IMR-90 (cell line): ENCODE measurements at regions not wholly inside any gene's neighbourhood (a gene's known extent, or its start where the extent isn't known, plus 50 kb on each side); places are given as distances from the start of the nearest gene placed in this dataset.

Source experiments
- ATAC-seq: fragments of 200-7000 bp; cut with Tn5 transposase; 2 replicates; pipeline ENCODE4 v1.9.1; 2020; ENCODE audit warnings: low read depth, mild to moderate bottlenecking, moderate library complexity
- BruUV-seq: library from RNA; stranded (reverse); fragments of 400-500 nt; replicated peaks from 2 replicates; lab custom pipeline; 2021; lab: Mats Ljungman, UMichigan
- CTCF ChIA-PET: fragments of 300-600 bp; formaldehyde crosslinking; extraction: SDS; loops from one replicate; lab custom pipeline; 2021; ENCODE audit warnings: antibody characterized with exemption; lab: Yijun Ruan, JAX
- POLR2A ChIA-PET: fragments of 300-600 bp; sonication (Branson Sonifier 250); formaldehyde crosslinking; loops from one replicate; lab custom pipeline; 2022; ENCODE audit warnings: antibody characterized with exemption; ENCODE audit not compliant: unreplicated experiment; lab: Charles Lee
- DNase-seq: peaks from one replicate; pipeline ENCODE4 v3.0.0; 2013
- H2AFZ ChIP-seq: replicated peaks from 2 replicates; pipeline ENCODE3; 2013; ENCODE audit warnings: low read length, mild to moderate bottlenecking; ENCODE audit not compliant: poor library complexity
- H2AK5ac ChIP-seq: 2 replicates; pipeline ENCODE4 v1.6.1; 2013; ENCODE audit warnings: low read depth, low read length, inconsistent platforms
- H2AK9ac ChIP-seq: replicated peaks from 2 replicates; pipeline ENCODE3; 2013; ENCODE audit warnings: mild to moderate bottlenecking, low read depth, low read length, moderate library complexity; ENCODE audit not compliant: poor library complexity
- H2BK120ac ChIP-seq: 2 replicates; pipeline ENCODE4 v1.6.1; 2013; ENCODE audit warnings: low read depth, low read length, inconsistent platforms
- H2BK15ac ChIP-seq: 3 replicates; pipeline ENCODE4 v1.6.1; 2013; ENCODE audit warnings: low read depth, low read length, inconsistent platforms
- H2BK20ac ChIP-seq: 2 replicates; pipeline ENCODE4 v1.6.1; 2013; ENCODE audit warnings: low read depth, mild to moderate bottlenecking, inconsistent platforms, low read length, moderate library complexity
- H2BK5ac ChIP-seq: 2 replicates; pipeline ENCODE4 v1.6.1; 2013; ENCODE audit warnings: mild to moderate bottlenecking, low read depth, low read length, inconsistent platforms; ENCODE audit not compliant: poor library complexity, severe bottlenecking
- H3K14ac ChIP-seq: replicated peaks from 2 replicates; pipeline ENCODE4 v1.6.1; 2013; ENCODE audit warnings: low read depth, low read length, inconsistent platforms
- H3K18ac ChIP-seq: 2 replicates; pipeline ENCODE4 v1.6.1; 2013; ENCODE audit warnings: low read depth, low read length, control low read depth
- H3K23ac ChIP-seq: 2 replicates; pipeline ENCODE4 v1.6.1; 2013; ENCODE audit warnings: low read depth, low read length, inconsistent platforms
- H3K27ac ChIP-seq: 2 replicates; pipeline ENCODE4 v1.5.1; 2013; ENCODE audit warnings: mild to moderate bottlenecking, control low read depth, low read length; ENCODE audit not compliant: insufficient read depth
- H3K27me3 ChIP-seq: 2 replicates; pipeline ENCODE4 v1.6.1; 2013; ENCODE audit warnings: low read length; ENCODE audit not compliant: control insufficient read depth, insufficient read depth
- H3K36me3 ChIP-seq: 2 replicates; pipeline ENCODE4 v1.6.1; 2013; ENCODE audit warnings: low read length, mixed read lengths; ENCODE audit not compliant: control insufficient read depth, insufficient read depth
- H3K4ac ChIP-seq: 2 replicates; pipeline ENCODE4 v1.6.1; 2013; ENCODE audit warnings: low read depth, low read length, inconsistent platforms
- H3K4me1 ChIP-seq: 2 replicates; pipeline ENCODE4 v1.6.1; 2013; ENCODE audit warnings: low read length, mixed read lengths; ENCODE audit not compliant: control insufficient read depth, insufficient read depth
- H3K4me2 ChIP-seq: 2 replicates; pipeline ENCODE4 v1.6.1; 2013; ENCODE audit warnings: low read depth, mild to moderate bottlenecking, control low read depth, low read length, moderate library complexity
- H3K4me3 ChIP-seq: 2 replicates; pipeline ENCODE4 v1.5.1; 2013; ENCODE audit warnings: low read depth, mild to moderate bottlenecking, control low read depth, low read length, moderate library complexity; ENCODE audit not compliant: insufficient read depth
- H3K56ac ChIP-seq: 2 replicates; pipeline ENCODE4 v1.6.1; 2013; ENCODE audit warnings: low read length, inconsistent platforms; ENCODE audit not compliant: insufficient read depth; ENCODE audit errors: extremely low read depth
- H3K79me1 ChIP-seq, 2 experiments: 2 replicates each; pipeline ENCODE4 v1.6.1; 2013; ENCODE audit warnings: low read length in 2 of 2, inconsistent platforms in 1 of 2, low read depth in 1 of 2
- H3K9ac ChIP-seq: 2 replicates; pipeline ENCODE4 v1.6.1; 2013; ENCODE audit warnings: low read depth, low read length, control low read depth
- H3K9me1 ChIP-seq: 2 replicates; pipeline ENCODE4 v1.6.1; 2013; ENCODE audit warnings: low read length, inconsistent platforms; ENCODE audit not compliant: insufficient read depth
- H3K9me3 ChIP-seq: 2 replicates; pipeline ENCODE4 v1.6.1; 2013; ENCODE audit warnings: low read length; ENCODE audit not compliant: control insufficient read depth, insufficient read depth
- H4K20me1 ChIP-seq: 2 replicates; pipeline ENCODE4 v1.6.1; 2013; ENCODE audit warnings: low read length, inconsistent platforms; ENCODE audit not compliant: insufficient read depth
- H4K5ac ChIP-seq: 2 replicates; pipeline ENCODE4 v1.6.1; 2013; ENCODE audit warnings: mild to moderate bottlenecking, low read depth, low read length, control low read depth
- H4K8ac ChIP-seq, 2 experiments: 2 replicates each; pipeline ENCODE4 v1.6.1; 2013; ENCODE audit warnings: low read depth in 2 of 2, low read length in 2 of 2, control low read depth in 1 of 2, inconsistent platforms in 1 of 2
- H4K91ac ChIP-seq: 2 replicates; pipeline ENCODE4 v1.6.1; 2013; ENCODE audit warnings: low read depth, low read length, inconsistent platforms; ENCODE audit not compliant: insufficient read depth
- BHLHE40 ChIP-seq: fragments of 150-350 bp; IDR thresholded peaks from 2 replicates; pipeline ENCODE4 v1.6.1; 2016; ENCODE audit warnings: mild to moderate bottlenecking, low read depth, low read length
- CEBPB ChIP-seq: IDR thresholded peaks from 2 replicates; pipeline ENCODE4 v1.6.1; 2012; ENCODE audit warnings: low read depth, low read length, improper control_type of control experiment
- CHD1 ChIP-seq: IDR thresholded peaks from 2 replicates; pipeline ENCODE4 v1.6.1; 2012; ENCODE audit warnings: low read depth, low read length, improper control_type of control experiment
- CTCF ChIP-seq: conservative IDR thresholded peaks from 2 replicates; pipeline ENCODE4 v1.5.1; 2012; ENCODE audit warnings: mild to moderate bottlenecking, low read depth, low read length, improper control_type of control experiment
- FOS ChIP-seq: fragments of 150-350 bp; IDR thresholded peaks from 2 replicates; pipeline ENCODE4 v1.6.1; 2016; ENCODE audit warnings: low read depth, low read length
- MAFK ChIP-seq: IDR thresholded peaks from 2 replicates; pipeline ENCODE4 v1.6.1; 2012; ENCODE audit warnings: low read depth, low read length, improper control_type of control experiment
- MAZ ChIP-seq: IDR thresholded peaks from 2 replicates; pipeline ENCODE4 v1.6.1; 2012; ENCODE audit warnings: low read depth, mild to moderate bottlenecking, low read length, improper control_type of control experiment, moderate library complexity, borderline replicate concordance
- MXI1 ChIP-seq: IDR thresholded peaks from 2 replicates; pipeline ENCODE4 v1.6.1; 2012; ENCODE audit warnings: low read depth, mild to moderate bottlenecking, low read length, moderate library complexity, borderline replicate concordance
- NFE2L2 ChIP-seq: fragments of 150-350 bp; IDR thresholded peaks from 2 replicates; pipeline ENCODE4 v1.6.1; 2016; ENCODE audit warnings: low read depth, mild to moderate bottlenecking, low read length
- POLR2A ChIP-seq: IDR thresholded peaks from 2 replicates; pipeline ENCODE4 v1.6.1; 2012; ENCODE audit warnings: mild to moderate bottlenecking, low read depth, low read length
- RAD21 ChIP-seq: IDR thresholded peaks from 2 replicates; pipeline ENCODE4 v1.6.1; 2012; ENCODE audit warnings: low read length, improper control_type of control experiment
- RCOR1 ChIP-seq: IDR thresholded peaks from 2 replicates; pipeline ENCODE4 v1.6.1; 2012; ENCODE audit warnings: mild to moderate bottlenecking, low read length, improper control_type of control experiment; ENCODE audit not compliant: insufficient replicate concordance
- RFX5 ChIP-seq: IDR thresholded peaks from 2 replicates; pipeline ENCODE4 v1.8.0; 2012; ENCODE audit warnings: low read depth, mild to moderate bottlenecking, low read length, moderate library complexity
- SMC3 ChIP-seq: fragments of 150-350 bp; IDR thresholded peaks from 2 replicates; pipeline ENCODE4 v1.6.1; 2016; ENCODE audit warnings: low read depth, mild to moderate bottlenecking, antibody characterized with exemption, low read length, moderate library complexity
- USF2 ChIP-seq: fragments of 150-350 bp; IDR thresholded peaks from 2 replicates; pipeline ENCODE4 v1.6.1; 2017; ENCODE audit warnings: mild to moderate bottlenecking, antibody characterized with exemption, low read length, low read depth
- WGBS, 2 experiments: methylation state at CpG; one replicate each; pipeline versions ENCODE4 v1.1.5 to v1.1.7; 2013; ENCODE audit warnings: missing lambda C conversion rate in 2 of 2; ENCODE audit not compliant: insufficient read length in 1 of 2; ENCODE audit errors: extremely low coverage in 2 of 2; 5-methylcytosine and 5-hydroxymethylcytosine counted together
- dilution Hi-C: fragments of 300-500 bp; cut with HindIII; formaldehyde crosslinking; loops from one replicate; pipeline ENCODE4 v1.14.3; 2018; ENCODE audit warnings: low sequenced_read_pairs; ENCODE audit not compliant: unreplicated experiment
- in situ Hi-C: fragments of 300-500 bp; cut with MboI; formaldehyde crosslinking; loops from 3 replicates; pipeline ENCODE4 v1.14.3; 2019; ENCODE audit warnings: low sequenced_read_pairs, inconsistent platforms, mixed read lengths
- intact Hi-C: fragments of 100-400 bp; cut with micrococcal nuclease; formaldehyde crosslinking; loops from 2 replicates; pipeline ENCODE4 v1.10.0; 2022
- TF ChIP-seq, protein P1 (sequence below): fragments of 150-350 bp; IDR thresholded peaks from 2 replicates; pipeline ENCODE4 v1.6.1; 2016; ENCODE audit warnings: low read depth, mild to moderate bottlenecking, low read length, moderate library complexity, borderline replicate concordance

DNA sequence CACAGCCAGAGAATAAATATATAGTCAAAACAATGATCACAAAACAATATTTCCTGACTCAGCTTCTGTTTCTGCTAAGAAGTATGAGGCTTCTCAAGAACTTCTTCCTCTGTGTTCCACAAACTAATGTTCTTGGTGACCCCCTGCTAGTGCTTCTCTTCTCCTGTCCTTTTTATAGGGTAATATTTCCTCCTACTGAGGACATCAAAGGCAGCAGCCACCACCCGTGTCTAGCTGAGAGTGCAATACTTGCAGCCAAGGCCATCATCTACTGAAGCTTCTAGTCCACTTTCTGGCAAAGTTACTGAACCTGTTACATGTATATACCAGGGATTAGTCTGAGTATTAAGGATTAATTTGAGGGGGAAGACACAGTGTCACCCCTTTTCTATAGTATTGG, 83.7 kb upstream of the SLC12A2 start:
- BruUV-seq = no TSS peak
- H3K4me2 ChIP-seq = no peak overlapping the region
- ChIA-PET CTCF (no interaction called here), POLR2A (no interaction called here)
- no peak overlapping the region for H4K5ac ChIP-seq
- no peak overlapping the region for H3K27ac ChIP-seq
- no peak overlapping the region for H3K4ac ChIP-seq
- dilution Hi-C loops = no loop called here
- no peaks in the 10 kb centered on the region for H4K20me1 ChIP-seq
- H3K56ac ChIP-seq = no peak overlapping the region
- no peak overlapping the region for H2BK120ac ChIP-seq
- no peaks in the 10 kb centered on the region for H3K79me1 ChIP-seq
- no peaks in the 10 kb centered on the region for H3K27me3 ChIP-seq
- TF ChIP-seq NFE2L2 = no peak
- no peak for TF ChIP-seq CTCF
- no peak for TF ChIP-seq RFX5
- no peak for TF ChIP-seq MAFK
- no peak for TF ChIP-seq CHD1
- no peak for TF ChIP-seq BHLHE40
- TF ChIP-seq RCOR1 = no peak
- TF ChIP-seq, protein P1, sequence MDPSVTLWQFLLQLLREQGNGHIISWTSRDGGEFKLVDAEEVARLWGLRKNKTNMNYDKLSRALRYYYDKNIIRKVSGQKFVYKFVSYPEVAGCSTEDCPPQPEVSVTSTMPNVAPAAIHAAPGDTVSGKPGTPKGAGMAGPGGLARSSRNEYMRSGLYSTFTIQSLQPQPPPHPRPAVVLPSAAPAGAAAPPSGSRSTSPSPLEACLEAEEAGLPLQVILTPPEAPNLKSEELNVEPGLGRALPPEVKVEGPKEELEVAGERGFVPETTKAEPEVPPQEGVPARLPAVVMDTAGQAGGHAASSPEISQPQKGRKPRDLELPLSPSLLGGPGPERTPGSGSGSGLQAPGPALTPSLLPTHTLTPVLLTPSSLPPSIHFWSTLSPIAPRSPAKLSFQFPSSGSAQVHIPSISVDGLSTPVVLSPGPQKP = no peak
- no peak for TF ChIP-seq MAZ
- TF ChIP-seq MXI1 = no peak
- TF ChIP-seq SMC3 = no peak
- TF ChIP-seq FOS = no peak
- no peak for TF ChIP-seq USF2
- no peak for TF ChIP-seq CEBPB
- no peak for TF ChIP-seq RAD21
- TF ChIP-seq POLR2A = no peak
- no peak overlapping the region for H2BK15ac ChIP-seq
- H3K9ac ChIP-seq = no peak overlapping the region
- H3K14ac ChIP-seq = no peak overlapping the region
- no peak overlapping the region for H2AFZ ChIP-seq
- H4K8ac ChIP-seq = no peak overlapping the region
- no peak overlapping the region for H2BK20ac ChIP-seq
- in situ Hi-C loops = no loop called here
- WGBS, 2 experiments = no CpG with 5 or more reads among the region's 1 CpG
- H2BK5ac ChIP-seq = no peak overlapping the region
- H3K4me1 ChIP-seq = peaks cover 3% of the 10 kb centered on the region; the same call in 1 of the 2 replicates
- intact Hi-C loops = no loop called here
- H4K91ac ChIP-seq = no peak overlapping the region
- ATAC-seq (no peak), DNase-seq (no peak)
- H3K36me3 ChIP-seq = no peaks in the 10 kb centered on the region
- no peak overlapping the region for H2AK5ac ChIP-seq
- no peak overlapping the region for H3K18ac ChIP-seq
- no peaks in the 10 kb centered on the region for H3K9me3 ChIP-seq
- H2AK9ac ChIP-seq = no peak overlapping the region
- no peak overlapping the region for H3K4me3 ChIP-seq
- H3K9me1 ChIP-seq = no peaks in the 10 kb centered on the region
- no peak overlapping the region for H3K23ac ChIP-seq
